Osteoblast (primary cell): ENCODE measurements at regions not wholly inside any gene's neighbourhood (a gene's known extent, or its start where the extent isn't known, plus 50 kb on each side); places are given as distances from the start of the nearest gene placed in this dataset.
A peak's percentile ranks its signal among the peaks of the same experiment; 100 is the strongest.

Experiments
- DNase-seq: peaks from one replicate; pipeline ENCODE4 v3.0.0; 2011; ENCODE audit warnings: low spot score, mixed read lengths; ENCODE audit not compliant: insufficient read length; ENCODE audit errors: missing footprints
- H2AFZ ChIP-seq: 2 replicates; pipeline ENCODE4 v1.6.0; 2011; ENCODE audit warnings: mild to moderate bottlenecking, low read length
- H3K27ac ChIP-seq: 2 replicates; pipeline ENCODE4 v1.5.1; 2011; ENCODE audit warnings: mild to moderate bottlenecking, low read depth, low read length, moderate library complexity
- H3K27me3 ChIP-seq: 2 replicates; pipeline ENCODE4 v1.6.0; 2012; ENCODE audit warnings: mild to moderate bottlenecking, control low read depth, inconsistent platforms, low read length, moderate library complexity; ENCODE audit not compliant: insufficient read depth
- H3K36me3 ChIP-seq: 2 replicates; pipeline ENCODE4 v1.5.1; 2011; ENCODE audit warnings: mild to moderate bottlenecking, low read length, control low read depth, moderate library complexity; ENCODE audit not compliant: insufficient read depth
- H3K4me1 ChIP-seq: 2 replicates; pipeline ENCODE4 v1.5.1; 2011; ENCODE audit warnings: mild to moderate bottlenecking, low read length, control low read depth, moderate library complexity; ENCODE audit not compliant: insufficient read depth
- H3K4me2 ChIP-seq: 2 replicates; pipeline ENCODE4 v1.6.0; 2011; ENCODE audit warnings: mild to moderate bottlenecking, low read length; ENCODE audit not compliant: insufficient read depth
- H3K4me3 ChIP-seq: fragments of 200-600 bp; sonication (generic); 3 replicates; pipeline ENCODE4 v1.5.1; 2012; ENCODE audit warnings: mild to moderate bottlenecking, low read length, inconsistent platforms; ENCODE audit not compliant: insufficient read depth
- H3K79me2 ChIP-seq: 2 replicates; pipeline ENCODE4 v1.6.0; 2012; ENCODE audit warnings: mild to moderate bottlenecking, low read length, control low read depth, inconsistent platforms; ENCODE audit not compliant: insufficient read depth
- H3K9me3 ChIP-seq: 2 replicates; pipeline ENCODE4 v1.5.1; 2011; ENCODE audit warnings: low read depth, low read length, control low read depth
- H4K20me1 ChIP-seq: 2 replicates; pipeline ENCODE4 v1.6.0; 2012; ENCODE audit warnings: mild to moderate bottlenecking, low read length, control low read depth; ENCODE audit not compliant: insufficient read depth
- TF ChIP-seq, protein P1 (sequence below): IDR thresholded peaks from 2 replicates; pipeline ENCODE4 v1.5.1; 2011; ENCODE audit warnings: mild to moderate bottlenecking, low read depth, low read length, moderate library complexity; ENCODE audit errors: extremely low read depth

DNA sequence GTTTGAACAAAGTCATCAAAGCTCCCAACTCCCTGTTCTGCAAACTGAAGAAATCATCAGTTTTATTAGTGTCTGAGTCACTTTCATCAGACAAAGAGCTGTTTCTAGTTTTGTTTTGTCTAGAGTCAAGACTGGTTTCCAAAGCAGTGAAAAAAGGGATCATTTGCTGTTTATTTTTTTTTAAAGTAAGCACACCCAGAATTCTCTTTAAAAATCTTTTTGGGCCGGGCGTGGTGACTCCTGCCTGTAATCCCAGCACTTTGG, 972.0 kb upstream of the CELF2 start:
- H3K9me3 ChIP-seq, result no peaks in the 10 kb centered on the region
- TF ChIP-seq, protein P1, sequence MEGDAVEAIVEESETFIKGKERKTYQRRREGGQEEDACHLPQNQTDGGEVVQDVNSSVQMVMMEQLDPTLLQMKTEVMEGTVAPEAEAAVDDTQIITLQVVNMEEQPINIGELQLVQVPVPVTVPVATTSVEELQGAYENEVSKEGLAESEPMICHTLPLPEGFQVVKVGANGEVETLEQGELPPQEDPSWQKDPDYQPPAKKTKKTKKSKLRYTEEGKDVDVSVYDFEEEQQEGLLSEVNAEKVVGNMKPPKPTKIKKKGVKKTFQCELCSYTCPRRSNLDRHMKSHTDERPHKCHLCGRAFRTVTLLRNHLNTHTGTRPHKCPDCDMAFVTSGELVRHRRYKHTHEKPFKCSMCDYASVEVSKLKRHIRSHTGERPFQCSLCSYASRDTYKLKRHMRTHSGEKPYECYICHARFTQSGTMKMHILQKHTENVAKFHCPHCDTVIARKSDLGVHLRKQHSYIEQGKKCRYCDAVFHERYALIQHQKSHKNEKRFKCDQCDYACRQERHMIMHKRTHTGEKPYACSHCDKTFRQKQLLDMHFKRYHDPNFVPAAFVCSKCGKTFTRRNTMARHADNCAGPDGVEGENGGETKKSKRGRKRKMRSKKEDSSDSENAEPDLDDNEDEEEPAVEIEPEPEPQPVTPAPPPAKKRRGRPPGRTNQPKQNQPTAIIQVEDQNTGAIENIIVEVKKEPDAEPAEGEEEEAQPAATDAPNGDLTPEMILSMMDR, result no peak
- H4K20me1 ChIP-seq, result no peaks in the 10 kb centered on the region
- H3K4me2 ChIP-seq, result no peak overlapping the region
- no peaks in the 10 kb centered on the region for H3K4me1 ChIP-seq
- H2AFZ ChIP-seq, result no peak overlapping the region
- no peak overlapping the region for H3K27ac ChIP-seq
- H3K79me2 ChIP-seq, result no peaks in the 10 kb centered on the region
- H3K36me3 ChIP-seq, result no peaks in the 10 kb centered on the region
- no peak for DNase-seq
- no peak overlapping the region for H3K4me3 ChIP-seq
- no peaks in the 10 kb centered on the region for H3K27me3 ChIP-seq

DNA sequence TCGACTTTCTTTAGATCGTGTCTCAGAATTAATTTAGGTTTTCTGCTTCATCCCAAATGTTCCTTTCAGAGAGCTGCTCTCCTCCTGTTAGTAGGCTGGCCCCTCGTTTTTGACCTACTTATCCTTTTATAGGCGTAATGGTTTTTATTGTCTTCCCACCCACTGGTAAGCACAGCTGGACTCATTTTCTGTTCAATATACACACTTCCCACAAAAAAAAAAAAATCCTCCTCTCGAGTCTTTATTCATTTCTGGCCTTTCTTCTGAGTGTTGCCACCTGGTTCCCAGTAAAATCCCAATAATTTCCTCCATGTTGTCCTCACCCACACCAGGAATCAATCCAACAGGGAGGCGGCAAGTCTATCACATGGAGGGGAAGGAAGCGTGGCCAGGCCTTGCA, 970.2 kb upstream of the CELF2 start:
- Histone ChIP-seq H2AFZ (no peak overlapping the region), H4K20me1 (no peaks in the 10 kb centered on the region), H3K27ac (no peak overlapping the region), H3K4me3 (no peak overlapping the region), H3K4me1 (no peaks in the 10 kb centered on the region), H3K9me3 (no peaks in the 10 kb centered on the region), H3K27me3 (no peaks in the 10 kb centered on the region), H3K36me3 (no peaks in the 10 kb centered on the region), H3K79me2 (no peaks in the 10 kb centered on the region), H3K4me2 (no peak overlapping the region)
- TF ChIP-seq, protein P1, result no peak
- DNase-seq, result peak; percentile 5

DNA sequence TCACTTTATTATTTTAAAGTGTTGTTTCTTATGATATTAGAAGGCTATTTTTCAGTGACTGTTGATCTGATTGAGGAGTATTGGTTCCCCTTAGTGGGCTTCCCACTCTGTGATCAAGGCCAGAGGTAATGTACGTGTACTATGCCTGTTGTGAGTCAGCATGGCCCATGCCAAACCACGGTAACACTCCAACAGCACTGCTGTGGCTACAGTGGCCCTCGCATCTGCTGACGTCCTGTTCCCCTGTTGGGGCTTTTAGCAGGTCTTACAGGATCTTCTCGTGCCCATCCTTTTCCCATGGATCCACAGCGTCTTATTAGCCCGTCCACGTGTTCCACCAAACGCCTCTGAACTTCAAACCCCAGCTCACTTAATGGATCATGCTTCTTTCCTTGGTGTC, 964.6 kb upstream of the CELF2 start:
- DNase-seq, result no peak
- no peaks in the 10 kb centered on the region for H3K36me3 ChIP-seq
- H3K27ac ChIP-seq, result no peak overlapping the region
- H3K9me3 ChIP-seq, result no peaks in the 10 kb centered on the region
- TF ChIP-seq, protein P1, result no peak
- H3K27me3 ChIP-seq, result no peaks in the 10 kb centered on the region
- H3K4me1 ChIP-seq, result no peaks in the 10 kb centered on the region
- H3K4me3 ChIP-seq, result no peak overlapping the region
- no peaks in the 10 kb centered on the region for H4K20me1 ChIP-seq
- no peak overlapping the region for H2AFZ ChIP-seq
- no peak overlapping the region for H3K4me2 ChIP-seq
- H3K79me2 ChIP-seq, result no peaks in the 10 kb centered on the region

DNA sequence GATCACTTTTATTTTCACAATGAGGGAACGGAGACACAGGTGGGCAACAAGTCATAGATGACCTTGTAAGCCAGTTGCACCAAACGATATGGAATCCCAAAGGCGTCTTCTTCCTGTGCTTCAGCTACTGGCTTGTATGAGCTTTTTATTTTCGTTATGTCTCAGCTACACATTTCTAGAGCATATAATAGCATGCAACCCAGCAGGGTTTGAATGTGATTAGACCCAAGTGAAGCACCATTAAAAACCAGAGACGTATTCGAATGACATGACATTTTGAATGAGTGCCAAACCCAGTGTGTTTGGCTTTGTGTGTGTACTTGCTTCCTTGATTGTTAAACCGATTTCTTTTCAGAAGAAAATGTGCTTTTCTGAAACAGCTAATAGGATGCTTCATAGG, 963.2 kb upstream of the CELF2 start:
- Histone ChIP-seq H4K20me1 (no peaks in the 10 kb centered on the region), H3K9me3 (no peaks in the 10 kb centered on the region), H3K4me1 (no peaks in the 10 kb centered on the region), H3K27ac (no peak overlapping the region), H3K79me2 (no peaks in the 10 kb centered on the region), H3K4me3 (no peak overlapping the region), H3K4me2 (no peak overlapping the region), H2AFZ (no peak overlapping the region), H3K36me3 (no peaks in the 10 kb centered on the region), H3K27me3 (no peaks in the 10 kb centered on the region)
- no peak for DNase-seq
- TF ChIP-seq, protein P1, result no peak
